Astrocyte (in vitro differentiated cells and primary cell): ENCODE measurements at regions not wholly inside any gene's neighbourhood (a gene's known extent, or its start where the extent isn't known, plus 50 kb on each side); places are given as distances from the start of the nearest gene placed in this dataset.

Experiments used
- DNase-seq: peaks from one replicate; pipeline ENCODE4 v3.0.0-alpha.2; 2010; ENCODE audit warnings: low read depth
- FAIRE-seq: peaks from 2 replicates; lab custom pipeline; 2011; peaks lifted over from hg19 to GRCh38; lab: Jason Lieb, UNC
- H2AFZ ChIP-seq: 2 replicates; pipeline ENCODE4 v1.6.0; 2012; ENCODE audit warnings: low read depth, low read length, inconsistent platforms
- H3K27ac ChIP-seq: 2 replicates; pipeline ENCODE4 v1.5.1; 2011; ENCODE audit warnings: low read depth, low read length, inconsistent platforms
- H3K27me3 ChIP-seq: 2 replicates; pipeline ENCODE4 v1.6.0; 2011; ENCODE audit warnings: low read length, inconsistent platforms; ENCODE audit not compliant: insufficient read depth
- H3K36me3 ChIP-seq: 2 replicates; pipeline ENCODE4 v1.5.1; 2011; ENCODE audit warnings: low read length, inconsistent platforms; ENCODE audit not compliant: insufficient read depth
- H3K4me1 ChIP-seq: 2 replicates; pipeline ENCODE4 v1.5.1; 2011; ENCODE audit warnings: low read length, inconsistent platforms; ENCODE audit not compliant: insufficient read depth
- H3K4me2 ChIP-seq: 2 replicates; pipeline ENCODE4 v1.6.0; 2012; ENCODE audit warnings: low read length, inconsistent platforms
- H3K4me3 ChIP-seq: 2 replicates; pipeline ENCODE4 v1.5.1; 2011; ENCODE audit warnings: low read depth, mild to moderate bottlenecking, low read length, inconsistent platforms; ENCODE audit not compliant: insufficient read depth
- H3K79me2 ChIP-seq: 2 replicates; pipeline ENCODE4 v1.6.0; 2012; ENCODE audit warnings: mild to moderate bottlenecking, low read length, inconsistent platforms; ENCODE audit not compliant: insufficient read depth
- H3K9ac ChIP-seq: 2 replicates; pipeline ENCODE4 v1.6.0; 2012; ENCODE audit warnings: mild to moderate bottlenecking, low read length, inconsistent platforms
- H3K9me3 ChIP-seq: 2 replicates; pipeline ENCODE4 v1.5.1; 2012; ENCODE audit warnings: low read depth, mild to moderate bottlenecking, low read length, inconsistent platforms; ENCODE audit not compliant: insufficient read depth
- H4K20me1 ChIP-seq: 2 replicates; pipeline ENCODE4 v1.6.0; 2012; ENCODE audit warnings: low read length, inconsistent platforms; ENCODE audit not compliant: insufficient read depth
- H3K27ac Mint-ChIP-seq: one replicate; pipeline ENCODE4 v1.8.0; 2021; ENCODE audit warnings: mild to moderate bottlenecking, mixed read lengths; ENCODE audit not compliant: unreplicated experiment
- H3K27me3 Mint-ChIP-seq: one replicate; pipeline ENCODE4 v1.8.0; 2021; ENCODE audit warnings: low read depth, mixed read lengths; ENCODE audit not compliant: unreplicated experiment
- H3K36me3 Mint-ChIP-seq: one replicate; pipeline ENCODE4 v1.8.0; 2021; ENCODE audit warnings: low read depth, mixed read lengths; ENCODE audit not compliant: unreplicated experiment
- H3K4me1 Mint-ChIP-seq: one replicate; pipeline ENCODE4 v1.8.0; 2021; ENCODE audit warnings: low read depth, mixed read lengths; ENCODE audit not compliant: unreplicated experiment
- H3K4me3 Mint-ChIP-seq: one replicate; pipeline ENCODE4 v1.8.0; 2021; ENCODE audit warnings: mild to moderate bottlenecking, moderate library complexity, mixed read lengths; ENCODE audit not compliant: unreplicated experiment
- H3K9me3 Mint-ChIP-seq: one replicate; pipeline ENCODE4 v1.8.0; 2021; ENCODE audit warnings: mild to moderate bottlenecking, mixed read lengths; ENCODE audit not compliant: unreplicated experiment
- CTCF ChIP-seq: IDR thresholded peaks from 2 replicates; pipeline ENCODE4 v1.5.1; 2011; ENCODE audit warnings: low read depth, mild to moderate bottlenecking, inconsistent platforms, low read length, moderate library complexity; ENCODE audit not compliant: insufficient read depth
- EZH2 ChIP-seq: IDR thresholded peaks from 2 replicates; pipeline ENCODE4 v1.6.1; 2012; ENCODE audit warnings: mild to moderate bottlenecking, low read length, inconsistent platforms; ENCODE audit not compliant: insufficient read depth

GRCh38 chr1:185402930-185403329, 85.9 kb upstream of the IVNS1ABP start:
- peaks cover 31% of the 10 kb centered on the region for H3K4me1 Mint-ChIP-seq
- no peak overlapping the region for H3K4me3 Mint-ChIP-seq
- TF ChIP-seq EZH2: no peak
- TF ChIP-seq CTCF: no peak
- no peaks in the 10 kb centered on the region for H3K9me3 ChIP-seq
- H3K4me2 ChIP-seq: no peak overlapping the region
- H2AFZ ChIP-seq: no peak overlapping the region
- no peaks in the 10 kb centered on the region for H3K79me2 ChIP-seq
- H3K4me3 ChIP-seq: no peak overlapping the region
- FAIRE-seq (no peak), DNase-seq (peak; percentile 1)
- H3K36me3 ChIP-seq: no peaks in the 10 kb centered on the region
- H3K27me3 ChIP-seq: no peaks in the 10 kb centered on the region
- H3K4me1 ChIP-seq: peaks cover 12% of the 10 kb centered on the region
- H3K36me3 Mint-ChIP-seq: peaks cover 1% of the 10 kb centered on the region
- H3K27ac Mint-ChIP-seq: peak overlapping the region; percentile 86
- no peaks in the 10 kb centered on the region for H4K20me1 ChIP-seq
- H3K9me3 Mint-ChIP-seq: peaks cover 11% of the 10 kb centered on the region
- H3K9ac ChIP-seq: no peak overlapping the region
- H3K27me3 Mint-ChIP-seq: no peaks in the 10 kb centered on the region
- no peak overlapping the region for H3K27ac ChIP-seq

DNA sequence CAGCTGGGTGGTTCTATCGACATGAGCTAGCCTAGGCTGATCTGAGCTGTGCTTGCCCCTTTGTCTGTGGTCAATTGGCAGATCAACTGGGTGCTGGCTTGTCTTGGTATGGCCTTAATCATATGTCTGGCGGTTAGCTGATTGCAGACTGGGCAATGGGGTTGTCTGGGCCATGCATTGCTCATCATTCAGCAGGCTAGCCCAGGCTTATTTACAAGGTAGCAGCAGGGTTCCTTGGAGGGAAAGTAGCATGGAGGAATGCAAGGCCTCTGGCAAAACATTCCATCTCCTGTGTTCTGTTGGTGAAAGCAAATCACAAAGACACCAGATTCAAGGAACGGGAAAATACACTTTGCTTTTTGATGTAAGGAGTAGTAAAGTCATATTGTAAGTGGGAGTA, 84.0 kb upstream of the IVNS1ABP start:
- Histone ChIP-seq H3K27ac (peak overlapping the region; percentile 78), H2AFZ (no peak overlapping the region), H3K4me3 (no peak overlapping the region), H3K36me3 (no peaks in the 10 kb centered on the region), H3K4me2 (peak overlapping the region; percentile 55), H3K9me3 (no peaks in the 10 kb centered on the region), H3K9ac (no peak overlapping the region), H3K27me3 (no peaks in the 10 kb centered on the region), H3K79me2 (no peaks in the 10 kb centered on the region), H4K20me1 (no peaks in the 10 kb centered on the region), H3K4me1 (peaks cover 12% of the 10 kb centered on the region)
- no peaks in the 10 kb centered on the region for H3K36me3 Mint-ChIP-seq
- peak; percentile 80 for DNase-seq
- no peaks in the 10 kb centered on the region for H3K27me3 Mint-ChIP-seq
- TF ChIP-seq EZH2 (no peak), CTCF (no peak)
- H3K4me3 Mint-ChIP-seq: no peak overlapping the region
- H3K27ac Mint-ChIP-seq: peak overlapping the region; percentile 96
- H3K4me1 Mint-ChIP-seq: peaks cover 31% of the 10 kb centered on the region
- H3K9me3 Mint-ChIP-seq: peaks cover 3% of the 10 kb centered on the region
- peak; percentile 64 for FAIRE-seq

DNA sequence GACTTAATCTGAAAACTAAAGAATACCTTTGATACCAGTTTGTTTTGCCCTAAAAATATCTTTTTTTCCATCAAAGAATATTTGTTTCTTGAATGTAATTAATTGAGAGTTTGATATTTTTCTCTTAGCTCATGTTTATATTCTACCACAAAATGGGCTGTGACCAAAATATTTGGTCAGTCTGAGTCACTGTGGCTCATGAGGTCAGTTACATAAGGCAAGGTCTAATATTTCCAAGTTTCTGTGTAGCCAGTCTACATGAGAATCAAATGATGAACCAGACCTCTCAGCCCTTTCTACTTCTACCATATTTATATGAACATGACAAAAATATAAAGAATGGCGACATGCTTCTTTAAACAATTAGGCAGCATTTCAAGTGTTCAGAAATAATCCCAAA, 83.0 kb upstream of the IVNS1ABP start:
- TF ChIP-seq CTCF (no peak), EZH2 (no peak)
- no peak overlapping the region for H3K4me3 ChIP-seq
- H3K9me3 ChIP-seq: no peaks in the 10 kb centered on the region
- peaks cover 12% of the 10 kb centered on the region for H3K4me1 ChIP-seq
- Mint-ChIP-seq H3K36me3 (no peaks in the 10 kb centered on the region), H3K4me1 (peaks cover 31% of the 10 kb centered on the region), H3K4me3 (no peak overlapping the region), H3K9me3 (peaks cover 2% of the 10 kb centered on the region), H3K27ac (peak overlapping the region; percentile 96), H3K27me3 (no peaks in the 10 kb centered on the region)
- no peak overlapping the region for H3K9ac ChIP-seq
- no peaks in the 10 kb centered on the region for H3K27me3 ChIP-seq
- H3K36me3 ChIP-seq: no peaks in the 10 kb centered on the region
- no peaks in the 10 kb centered on the region for H3K79me2 ChIP-seq
- H3K4me2 ChIP-seq: peak overlapping the region; percentile 18
- DNase-seq (peak; percentile 83), FAIRE-seq (peak; percentile 84)
- no peak overlapping the region for H2AFZ ChIP-seq
- no peaks in the 10 kb centered on the region for H4K20me1 ChIP-seq
- H3K27ac ChIP-seq: peak overlapping the region; percentile 78
